ENCODE measurements at regions not wholly inside any gene's neighbourhood (a gene's known extent, or its start where the extent isn't known, plus 50 kb on each side); places are given as distances from the start of the nearest gene placed in this dataset.

GRCh38 chr17:71638668-71639067 is 482.2 kb upstream of the SOX9 start:
- TF ChIP-seq CTCF (IDR thresholded peaks at IDR 0.05; ENCODE audit: insufficient read depth, low read length) (no peak), GABPA (IDR thresholded peaks at IDR 0.05; ENCODE audit: low read depth) (no peak), POLR2AphosphoS5 (IDR thresholded peaks at IDR 0.05; ENCODE audit: low read depth) (no peak), REST (IDR thresholded peaks at IDR 0.05; ENCODE audit: insufficient replicate concordance, low read depth) (no peak), SPI1 (IDR thresholded peaks at IDR 0.05; ENCODE audit: borderline replicate concordance, low read depth) (no peak)

Data from HL-60 (cell line).